ENCODE measurements at regions not wholly inside any gene's neighbourhood (a gene's known extent, or its start where the extent isn't known, plus 50 kb on each side); places are given as distances from the start of the nearest gene placed in this dataset.
"Not testable (repeated sequence)": the region's sequence is repeated elsewhere in the genome, so short reads cannot be mapped to it uniquely, and the experiment has no call there.

- no peak for ATAC-seq (ENCODE audit: low read depth)
These were observed 283.8 kb downstream of the RDH14 start for GRCh38 chr2:18276583-18277075.

GRCh38 chr2:18273205-18273604 is 287.2 kb downstream of the RDH14 start:
- no peak overlapping the region for H3K27ac Mint-ChIP-seq
- no peaks in the 10 kb centered on the region for H3K36me3 Mint-ChIP-seq
- H3K27me3 Mint-ChIP-seq: no peaks in the 10 kb centered on the region
- ATAC-seq (ENCODE audit: low read depth) (no peak), DNase-seq (ENCODE audit: low spot score in 2 of 2) (no peak)
- no peak overlapping the region for H3K4me3 Mint-ChIP-seq
- H3K9me3 Mint-ChIP-seq: no peaks in the 10 kb centered on the region
- H3K4me1 Mint-ChIP-seq: no peaks in the 10 kb centered on the region

More at GRCh38 chr2:18276583-18277075, 283.8 kb downstream of the RDH14 start:
- Mint-ChIP-seq H3K36me3 (no peaks in the 10 kb centered on the region), H3K27me3 (peaks cover 2% of the 10 kb centered on the region), H3K4me3 (no peak overlapping the region), H3K4me1 (no peaks in the 10 kb centered on the region), H3K9me3 (no peaks in the 10 kb centered on the region), H3K27ac (no peak overlapping the region)
- no peak for DNase-seq (ENCODE audit: low spot score in 2 of 2)

GRCh38 chr2:18272148-18272494 is 288.3 kb downstream of the RDH14 start:
- no peaks in the 10 kb centered on the region for H3K36me3 Mint-ChIP-seq
- H3K9me3 Mint-ChIP-seq: no peaks in the 10 kb centered on the region
- DNase-seq (ENCODE audit: low spot score in 2 of 2): no peak
- H3K27me3 Mint-ChIP-seq: no peaks in the 10 kb centered on the region
- no peak for ATAC-seq (ENCODE audit: low read depth)
- no peaks in the 10 kb centered on the region for H3K4me1 Mint-ChIP-seq
- H3K4me3 Mint-ChIP-seq: no peak overlapping the region
- no peak overlapping the region for H3K27ac Mint-ChIP-seq

GRCh38 chr2:18271370-18272147 is 288.9 kb downstream of the RDH14 start:
- H3K4me3 Mint-ChIP-seq: no peak overlapping the region
- DNase-seq (ENCODE audit: low spot score in 2 of 2): no peak
- no peaks in the 10 kb centered on the region for H3K27me3 Mint-ChIP-seq
- H3K4me1 Mint-ChIP-seq: no peaks in the 10 kb centered on the region
- no peaks in the 10 kb centered on the region for H3K36me3 Mint-ChIP-seq
- no peak overlapping the region for H3K27ac Mint-ChIP-seq
- no peak for ATAC-seq (ENCODE audit: low read depth)
- H3K9me3 Mint-ChIP-seq: no peaks in the 10 kb centered on the region

GRCh38 chr2:18268400-18268799 is 292.1 kb downstream of the RDH14 start:
- H3K4me3 Mint-ChIP-seq: no peak overlapping the region

GRCh38 chr2:18267501-18267900 is 293.0 kb downstream of the RDH14 start:
- ATAC-seq (ENCODE audit: low read depth) (no peak), DNase-seq (ENCODE audit: low spot score in 2 of 2) (no peak)
- Mint-ChIP-seq H3K9me3 (no peaks in the 10 kb centered on the region), H3K4me3 (no peak overlapping the region), H3K27ac (no peak overlapping the region), H3K4me1 (no peaks in the 10 kb centered on the region), H3K36me3 (no peaks in the 10 kb centered on the region), H3K27me3 (no peaks in the 10 kb centered on the region)

More at GRCh38 chr2:18268400-18268799, 292.1 kb downstream of the RDH14 start:
- ATAC-seq (ENCODE audit: low read depth) (no peak), DNase-seq (ENCODE audit: low spot score in 2 of 2) (no peak)
- H3K36me3 Mint-ChIP-seq: no peaks in the 10 kb centered on the region
- H3K4me1 Mint-ChIP-seq: no peaks in the 10 kb centered on the region
- no peaks in the 10 kb centered on the region for H3K27me3 Mint-ChIP-seq
- no peaks in the 10 kb centered on the region for H3K9me3 Mint-ChIP-seq
- no peak overlapping the region for H3K27ac Mint-ChIP-seq

DNA sequence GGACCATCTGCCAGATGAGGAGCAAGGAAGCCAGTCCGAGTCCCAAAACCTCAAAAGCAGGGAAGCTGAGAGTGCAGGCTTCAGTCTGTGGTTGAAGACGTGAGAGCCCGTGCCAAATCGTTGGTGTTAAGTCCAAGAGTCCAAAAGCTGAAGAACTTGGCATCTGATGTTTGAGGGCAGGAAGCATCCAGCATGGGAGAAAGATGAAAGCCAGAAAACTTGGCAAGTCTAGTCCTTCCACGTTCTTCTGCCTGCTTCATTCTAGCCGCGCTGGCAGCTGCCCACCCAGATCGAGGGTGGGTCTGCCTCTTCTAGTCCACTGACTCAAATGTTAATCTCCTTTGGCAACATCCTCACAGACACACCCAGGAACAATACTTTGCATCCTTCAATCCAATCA is 293.8 kb downstream of the RDH14 start:
- H3K4me3 Mint-ChIP-seq; H3K9me3 Mint-ChIP-seq; ATAC-seq (ENCODE audit: low read depth); H3K4me1 Mint-ChIP-seq; H3K36me3 Mint-ChIP-seq; DNase-seq (ENCODE audit: low spot score in 2 of 2); H3K27ac Mint-ChIP-seq; H3K27me3 Mint-ChIP-seq: not testable (repeated sequence)

DNA sequence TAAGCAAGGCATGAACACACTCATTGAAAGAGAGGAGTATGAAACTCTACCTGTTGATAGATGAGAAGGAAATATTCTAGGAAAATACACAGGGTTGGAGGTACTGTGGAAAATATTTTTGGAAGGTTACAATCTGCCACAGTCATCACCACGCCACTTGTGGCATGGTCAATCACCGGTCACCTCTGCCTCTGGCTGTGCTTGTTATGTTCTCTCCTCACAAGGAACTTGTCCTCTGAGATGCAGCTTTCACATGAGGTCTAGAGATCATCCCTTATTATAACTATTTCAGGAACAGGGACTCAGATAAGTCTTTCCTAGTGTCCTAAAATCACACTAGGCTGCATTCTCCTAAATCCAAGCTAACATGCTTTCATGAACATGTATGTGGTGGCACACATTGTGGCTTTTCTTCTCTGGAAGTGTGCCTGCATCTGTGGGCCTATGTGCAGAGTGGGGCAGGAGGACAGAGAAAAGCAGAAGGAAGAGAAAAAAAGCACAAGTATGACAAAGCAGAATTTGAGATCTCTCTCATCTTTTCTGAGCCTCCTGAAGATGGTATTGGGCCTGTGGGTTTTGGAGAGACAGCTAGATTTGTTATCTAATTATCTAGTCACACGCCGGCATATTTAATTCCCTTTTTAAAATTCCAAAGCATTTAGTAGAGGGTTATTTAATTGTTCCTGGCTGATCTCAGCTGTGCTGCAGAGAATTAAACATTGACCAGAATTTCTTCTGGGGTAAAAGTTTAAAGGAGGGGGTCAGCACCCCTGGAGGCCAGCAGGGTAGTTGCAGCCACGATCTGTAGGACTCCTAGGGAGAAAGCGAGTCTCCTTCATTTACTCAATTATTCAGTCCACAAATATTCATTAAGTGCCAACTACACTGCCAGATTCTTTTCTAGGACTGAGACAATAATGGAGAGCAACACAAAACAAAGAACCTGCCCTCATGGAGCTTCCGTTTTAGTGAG is 294.6 kb downstream of the RDH14 start:
- H3K27ac Mint-ChIP-seq: no peak overlapping the region
- no peak overlapping the region for H3K4me3 Mint-ChIP-seq
- ATAC-seq (ENCODE audit: low read depth) (no peak), DNase-seq (ENCODE audit: low spot score in 2 of 2) (no peak)
- no peaks in the 10 kb centered on the region for H3K4me1 Mint-ChIP-seq
- no peaks in the 10 kb centered on the region for H3K36me3 Mint-ChIP-seq
- H3K27me3 Mint-ChIP-seq: no peaks in the 10 kb centered on the region
- no peaks in the 10 kb centered on the region for H3K9me3 Mint-ChIP-seq

GRCh38 chr2:18262601-18263000 is 297.9 kb downstream of the RDH14 start:
- ATAC-seq (ENCODE audit: low read depth) (no peak), DNase-seq (ENCODE audit: low spot score in 2 of 2) (no peak)
- Mint-ChIP-seq H3K27me3 (peaks cover 2% of the 10 kb centered on the region), H3K9me3 (no peaks in the 10 kb centered on the region), H3K4me3 (no peak overlapping the region), H3K27ac (no peak overlapping the region), H3K36me3 (no peaks in the 10 kb centered on the region), H3K4me1 (no peaks in the 10 kb centered on the region)

GRCh38 chr2:18253686-18254197 is 306.7 kb downstream of the RDH14 start:
- no peak for DNase-seq (ENCODE audit: low spot score in 2 of 2)
- H3K4me1 Mint-ChIP-seq: no peaks in the 10 kb centered on the region
- no peak overlapping the region for H3K4me3 Mint-ChIP-seq
- H3K27ac Mint-ChIP-seq: no peak overlapping the region
- peaks cover 2% of the 10 kb centered on the region for H3K27me3 Mint-ChIP-seq
- H3K36me3 Mint-ChIP-seq: no peaks in the 10 kb centered on the region
- ATAC-seq (ENCODE audit: low read depth): no peak
- peaks cover 3% of the 10 kb centered on the region for H3K9me3 Mint-ChIP-seq

DNA sequence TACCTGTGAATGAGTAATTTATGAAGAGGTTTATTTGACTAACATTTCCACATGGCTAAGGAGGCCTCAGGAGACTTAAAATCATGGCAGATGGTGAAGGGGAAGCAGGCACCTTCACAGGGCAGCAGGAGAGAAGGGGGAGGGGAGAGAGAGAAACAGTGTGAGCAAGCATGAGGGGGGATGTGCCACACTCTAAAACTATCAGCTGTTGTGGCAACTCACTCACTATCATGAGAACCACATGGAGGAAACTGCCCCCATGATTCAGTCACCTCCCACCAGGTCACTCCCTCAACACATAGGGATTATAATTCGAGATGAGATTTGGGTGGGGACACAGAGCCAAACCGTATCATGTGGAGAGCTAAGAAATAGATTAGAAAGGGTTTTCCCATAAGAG is 309.0 kb downstream of the RDH14 start:
- Mint-ChIP-seq H3K9me3 (peaks cover 3% of the 10 kb centered on the region), H3K4me3 (no peak overlapping the region), H3K36me3 (no peaks in the 10 kb centered on the region), H3K4me1 (no peaks in the 10 kb centered on the region), H3K27me3 (no peaks in the 10 kb centered on the region), H3K27ac (no peak overlapping the region)
- ATAC-seq (ENCODE audit: low read depth): no peak
- no peak for DNase-seq (ENCODE audit: low spot score in 2 of 2)

GRCh38 chr2:18247282-18248110 is 313.0 kb downstream of the RDH14 start:
- Mint-ChIP-seq H3K9me3 (peaks cover 1% of the 10 kb centered on the region), H3K36me3 (no peaks in the 10 kb centered on the region), H3K27me3 (peaks cover 4% of the 10 kb centered on the region), H3K27ac (no peak overlapping the region), H3K4me3 (no peak overlapping the region), H3K4me1 (no peaks in the 10 kb centered on the region)
- ATAC-seq (ENCODE audit: low read depth): no peak
- no peak for DNase-seq (ENCODE audit: low spot score in 2 of 2)

DNA sequence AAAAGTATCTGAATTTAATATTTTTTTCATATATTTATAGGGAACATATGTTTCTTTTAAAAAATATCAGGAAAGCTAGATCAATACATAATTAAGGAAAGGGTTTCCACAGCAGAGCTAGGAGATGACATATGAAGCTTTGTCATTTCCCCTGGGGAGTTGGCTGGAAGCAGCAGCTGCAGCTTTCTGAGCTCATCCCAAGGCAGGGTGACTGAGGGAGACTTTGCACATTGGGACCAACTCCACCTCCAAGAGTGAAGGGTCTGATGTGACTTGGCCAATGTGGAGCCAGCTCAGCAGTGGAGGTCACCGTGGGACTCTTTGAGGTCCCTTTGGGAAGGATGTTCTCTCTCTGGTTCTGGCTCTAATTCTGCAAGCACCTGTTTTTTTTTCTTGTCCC is 315.1 kb downstream of the RDH14 start:
- Mint-ChIP-seq H3K36me3 (no peaks in the 10 kb centered on the region), H3K27ac (no peak overlapping the region), H3K4me1 (no peaks in the 10 kb centered on the region), H3K4me3 (no peak overlapping the region), H3K27me3 (peaks cover 5% of the 10 kb centered on the region), H3K9me3 (no peaks in the 10 kb centered on the region)
- DNase-seq (ENCODE audit: low spot score in 2 of 2) (no peak), ATAC-seq (ENCODE audit: low read depth) (no peak)

Data from memory B cell (primary cell).